22Rv1 (cell line): ENCODE measurements at regions not wholly inside any gene's neighbourhood (a gene's known extent, or its start where the extent isn't known, plus 50 kb on each side); places are given as distances from the start of the nearest gene placed in this dataset.

ENCODE experiments used
- CTCF ChIP-seq: fragments of 450-650 bp; IDR thresholded peaks from 2 replicates; pipeline ENCODE4 v1.5.1; 2017; ENCODE audit warnings: mild to moderate bottlenecking
- ZFX ChIP-seq: fragments of 450-650 bp; IDR thresholded peaks from 2 replicates; pipeline ENCODE4 v1.6.1; 2017; ENCODE audit warnings: antibody characterized with exemption, borderline replicate concordance

- TF ChIP-seq ZFX (no peak), CTCF (no peak)
Measured at GRCh38 chrX:39766855-39767254, 330.9 kb downstream of the BCOR start.
